Stomach smooth muscle (tissue), 2 donors: ENCODE measurements at regions not wholly inside any gene's neighbourhood (a gene's known extent, or its start where the extent isn't known, plus 50 kb on each side); places are given as distances from the start of the nearest gene placed in this dataset.
"Not testable (repeated sequence)": the region's sequence is repeated elsewhere in the genome, so short reads cannot be mapped to it uniquely, and the experiment has no call there.

Experiments used
- H3K27ac ChIP-seq: one replicate; pipeline ENCODE4 v1.7.0; 2013; ENCODE audit warnings: mild to moderate bottlenecking, low read length, inconsistent platforms
- H3K27me3 ChIP-seq, 2 donors: one replicate each; pipeline ENCODE4 v1.7.0; 2013; ENCODE audit warnings: low read length in 2 of 2; ENCODE audit not compliant: insufficient read depth in 2 of 2, control insufficient read depth in 1 of 2
- H3K36me3 ChIP-seq, 2 donors: one replicate each; pipeline ENCODE4 v1.7.0; 2013; ENCODE audit warnings: low read length in 2 of 2; ENCODE audit not compliant: control insufficient read depth in 2 of 2, insufficient read depth in 2 of 2
- H3K4me1 ChIP-seq: one replicate; pipeline ENCODE4 v1.7.0; 2013; ENCODE audit warnings: low read length; ENCODE audit not compliant: control insufficient read depth, insufficient read depth
- H3K4me3 ChIP-seq, 2 donors: one replicate each; pipeline ENCODE4 v1.7.0; 2013; ENCODE audit warnings: low read length in 2 of 2
- H3K9ac ChIP-seq, 2 donors: one replicate each; pipeline ENCODE4 v1.7.0; 2013; ENCODE audit warnings: low read length in 2 of 2, mild to moderate bottlenecking in 1 of 2
- H3K9me3 ChIP-seq, 2 donors: one replicate each; pipeline ENCODE4 v1.7.0; 2013; ENCODE audit warnings: low read length in 2 of 2; ENCODE audit not compliant: control insufficient read depth in 2 of 2
- donor health status: healthy.
- donor health status: Pancreatic carcinoma.

- Histone ChIP-seq H3K27me3 (no peaks in the 10 kb centered on the region), H3K4me1 (no peaks in the 10 kb centered on the region), H3K4me3 (no peak overlapping the region), H3K27ac (no peak overlapping the region), H3K9me3 (no peaks in the 10 kb centered on the region), H3K36me3 (no peaks in the 10 kb centered on the region), H3K9ac (no peak overlapping the region)
Observed at GRCh38 chr6:154614641-154615040, 104.2 kb upstream of the CNKSR3 start.

- H3K27ac ChIP-seq: no peak overlapping the region
Observed at GRCh38 chr6:154615483-154616025, 105.1 kb upstream of the CNKSR3 start.

GRCh38 chr6:154617175-154617574 is 106.7 kb upstream of the CNKSR3 start:
- Histone ChIP-seq H3K4me1 (no peaks in the 10 kb centered on the region), H3K27me3 (no peaks in the 10 kb centered on the region), H3K9me3 (no peaks in the 10 kb centered on the region), H3K27ac (no peak overlapping the region), H3K4me3 (no peak overlapping the region), H3K36me3 (no peaks in the 10 kb centered on the region), H3K9ac (no peak overlapping the region)

More at GRCh38 chr6:154615483-154616025, 105.1 kb upstream of the CNKSR3 start:
- Histone ChIP-seq H3K4me3 (peak overlapping the region; percentile 20 to 50), H3K36me3 (no peaks in the 10 kb centered on the region), H3K9ac (no peak overlapping the region), H3K4me1 (no peaks in the 10 kb centered on the region), H3K27me3 (no peaks in the 10 kb centered on the region), H3K9me3 (no peaks in the 10 kb centered on the region)

- H3K9me3 ChIP-seq: no peaks in the 10 kb centered on the region
- no peaks in the 10 kb centered on the region for H3K27me3 ChIP-seq
- no peaks in the 10 kb centered on the region for H3K4me1 ChIP-seq
- no peak overlapping the region for H3K27ac ChIP-seq
- H3K36me3 ChIP-seq: no peaks in the 10 kb centered on the region
- no peak overlapping the region for H3K9ac ChIP-seq
- no peak overlapping the region for H3K4me3 ChIP-seq
Observed at GRCh38 chr6:154619146-154619545, 108.7 kb upstream of the CNKSR3 start.

- Histone ChIP-seq H3K4me3 (no peak overlapping the region), H3K9me3 (no peaks in the 10 kb centered on the region), H3K27ac (no peak overlapping the region), H3K4me1 (no peaks in the 10 kb centered on the region), H3K9ac (no peak overlapping the region), H3K27me3 (no peaks in the 10 kb centered on the region), H3K36me3 (no peaks in the 10 kb centered on the region)
Observed at GRCh38 chr6:154621686-154622085, 111.2 kb upstream of the CNKSR3 start.

- H3K27me3 ChIP-seq: no peaks in the 10 kb centered on the region
Observed at GRCh38 chr6:154622618-154623336, 110.4 kb upstream of the SCAF8 start.

GRCh38 chr6:154623391-154623790 is 109.8 kb upstream of the SCAF8 start:
- H3K36me3 ChIP-seq: no peaks in the 10 kb centered on the region
- H3K27me3 ChIP-seq: no peaks in the 10 kb centered on the region
- H3K4me3 ChIP-seq: no peak overlapping the region
- no peak overlapping the region for H3K27ac ChIP-seq
- H3K4me1 ChIP-seq: no peaks in the 10 kb centered on the region
- no peak overlapping the region for H3K9ac ChIP-seq
- H3K9me3 ChIP-seq: no peaks in the 10 kb centered on the region

More at GRCh38 chr6:154622618-154623336, 110.4 kb upstream of the SCAF8 start:
- no peaks in the 10 kb centered on the region for H3K9me3 ChIP-seq
- no peak overlapping the region for H3K4me3 ChIP-seq
- H3K27ac ChIP-seq: no peak overlapping the region
- H3K4me1 ChIP-seq: no peaks in the 10 kb centered on the region
- H3K9ac ChIP-seq: no peak overlapping the region
- no peaks in the 10 kb centered on the region for H3K36me3 ChIP-seq

GRCh38 chr6:154624038-154624599 is 109.1 kb upstream of the SCAF8 start:
- H3K4me1 ChIP-seq: no peaks in the 10 kb centered on the region
- no peaks in the 10 kb centered on the region for H3K9me3 ChIP-seq
- no peak overlapping the region for H3K27ac ChIP-seq
- H3K9ac ChIP-seq: no peak overlapping the region
- H3K27me3 ChIP-seq: no peaks in the 10 kb centered on the region
- H3K4me3 ChIP-seq: no peak overlapping the region
- H3K36me3 ChIP-seq: no peaks in the 10 kb centered on the region

- not testable (repeated sequence) for H3K4me1 ChIP-seq, H3K27ac ChIP-seq, H3K4me3 ChIP-seq, H3K36me3 ChIP-seq, H3K9ac ChIP-seq, H3K9me3 ChIP-seq, H3K27me3 ChIP-seq
Observed at GRCh38 chr6:154624727-154625126, 108.5 kb upstream of the SCAF8 start.

- no peak overlapping the region for H3K4me3 ChIP-seq
- no peak overlapping the region for H3K9ac ChIP-seq
- no peaks in the 10 kb centered on the region for H3K4me1 ChIP-seq
- no peaks in the 10 kb centered on the region for H3K36me3 ChIP-seq
- H3K27ac ChIP-seq: no peak overlapping the region
- no peaks in the 10 kb centered on the region for H3K27me3 ChIP-seq
- H3K9me3 ChIP-seq: no peaks in the 10 kb centered on the region
Observed at GRCh38 chr6:154625721-154626120, 107.5 kb upstream of the SCAF8 start.

GRCh38 chr6:154629127-154629526 is 104.1 kb upstream of the SCAF8 start:
- Histone ChIP-seq H3K27me3 (no peaks in the 10 kb centered on the region), H3K27ac (no peak overlapping the region), H3K4me3 (no peak overlapping the region), H3K9me3 (no peaks in the 10 kb centered on the region), H3K9ac (no peak overlapping the region), H3K36me3 (no peaks in the 10 kb centered on the region), H3K4me1 (no peaks in the 10 kb centered on the region)
